GM23338 (cell line): ENCODE measurements at regions not wholly inside any gene's neighbourhood (a gene's known extent, or its start where the extent isn't known, plus 50 kb on each side); places are given as distances from the start of the nearest gene placed in this dataset.

ENCODE experiments used
- ATAC-seq: fragments of 200-7000 bp; cut with Tn5 transposase; 3 replicates; pipeline ENCODE4 v1.9.1; 2020
- DNase-seq: peaks from one replicate; pipeline ENCODE4 v3.0.0-alpha.2; 2015; ENCODE audit warnings: low spot score
- H2AFZ ChIP-seq: fragments of 200-600 bp; sonication (generic); 2 replicates; pipeline ENCODE4 v1.8.0; 2016; ENCODE audit warnings: antibody characterized with exemption, mild to moderate bottlenecking, moderate library complexity
- H3F3A ChIP-seq: fragments of 200-600 bp; sonication (generic); replicated peaks from 2 replicates; pipeline ENCODE4 v1.8.0; 2017; ENCODE audit warnings: antibody characterized with exemption, mixed run types, low read depth
- H3K27ac ChIP-seq: fragments of 200-600 bp; sonication (generic); 2 replicates; pipeline ENCODE4 v1.6.1; 2016; ENCODE audit warnings: low read depth
- H3K27me3 ChIP-seq: fragments of 200-600 bp; sonication (generic); 2 replicates; pipeline ENCODE4 v1.8.0; 2016; ENCODE audit warnings: mild to moderate bottlenecking, mixed run types, moderate library complexity; ENCODE audit not compliant: insufficient read depth
- H3K36me3 ChIP-seq: fragments of 200-600 bp; sonication (generic); 2 replicates; pipeline ENCODE4 v1.8.0; 2016; ENCODE audit warnings: mild to moderate bottlenecking; ENCODE audit not compliant: insufficient read depth
- H3K4me1 ChIP-seq: fragments of 200-600 bp; sonication (generic); 2 replicates; pipeline ENCODE4 v1.8.0; 2016; ENCODE audit warnings: mild to moderate bottlenecking, moderate library complexity; ENCODE audit not compliant: insufficient read depth
- H3K4me2 ChIP-seq: fragments of 200-600 bp; sonication (generic); 2 replicates; pipeline ENCODE4 v1.7.1; 2017; ENCODE audit warnings: mixed run types
- H3K4me3 ChIP-seq: fragments of 200-600 bp; sonication (generic); 2 replicates; pipeline ENCODE4 v1.6.1; 2016; ENCODE audit warnings: mixed run types
- H3K79me2 ChIP-seq: fragments of 200-600 bp; sonication (generic); replicated peaks from 2 replicates; pipeline ENCODE4 v1.8.0; 2017; ENCODE audit warnings: mild to moderate bottlenecking; ENCODE audit not compliant: insufficient read depth
- H3K9me2 ChIP-seq: fragments of 200-600 bp; sonication (generic); 2 replicates; pipeline ENCODE4 v1.8.0; 2017; ENCODE audit not compliant: insufficient read depth
- H4K20me1 ChIP-seq: fragments of 200-600 bp; sonication (generic); replicated peaks from 2 replicates; pipeline ENCODE4 v1.8.0; 2017; ENCODE audit warnings: mild to moderate bottlenecking; ENCODE audit not compliant: insufficient read depth
- H3K27ac Mint-ChIP-seq: 2 replicates; pipeline ENCODE4 v1.8.0; 2020; ENCODE audit warnings: inconsistent platforms, mild to moderate bottlenecking, moderate library complexity, mixed read lengths
- H3K27me3 Mint-ChIP-seq: 3 replicates; pipeline ENCODE4 v1.8.0; 2022; ENCODE audit warnings: low read depth, mild to moderate bottlenecking, moderate library complexity, mixed read lengths, inconsistent platforms; ENCODE audit not compliant: insufficient read depth, poor library complexity
- H3K36me3 Mint-ChIP-seq: 3 replicates; pipeline ENCODE4 v1.8.0; 2021; ENCODE audit warnings: low read depth, mild to moderate bottlenecking, inconsistent platforms, moderate library complexity, mixed read lengths
- H3K4me1 Mint-ChIP-seq: 3 replicates; pipeline ENCODE4 v1.8.0; 2020; ENCODE audit warnings: mild to moderate bottlenecking, inconsistent platforms, mixed read lengths
- H3K4me3 Mint-ChIP-seq: 3 replicates; pipeline ENCODE4 v1.8.0; 2021; ENCODE audit warnings: moderate library complexity, mild to moderate bottlenecking, inconsistent platforms, mixed read lengths
- H3K9me3 Mint-ChIP-seq: 3 replicates; pipeline ENCODE4 v1.8.0; 2020; ENCODE audit warnings: moderate library complexity, mild to moderate bottlenecking, inconsistent platforms, mixed read lengths
- CREB1 ChIP-seq: fragments of 250-450 bp; sonication (Bioruptor Pico); IDR thresholded peaks from 2 replicates; pipeline ENCODE4 v1.5.0; 2020; ENCODE audit warnings: low read depth, mild to moderate bottlenecking, moderate library complexity
- CTCF ChIP-seq, 2 experiments: fragments of 200-600 bp in 1 of 2; sonication (generic) in 1 of 2; conservative IDR thresholded peaks; 2 replicates each; pipeline versions ENCODE4 v1.5.1 to v1.6.1; 2016 to 2017; ENCODE audit warnings: antibody characterized with exemption in 2 of 2, low read depth in 2 of 2, mild to moderate bottlenecking in 2 of 2, moderate library complexity in 1 of 2
- ETS1 ChIP-seq: IDR thresholded peaks from 2 replicates; pipeline ENCODE4 v1.6.1; 2016; ENCODE audit warnings: antibody characterized with exemption
- EZH2 ChIP-seq: fragments of 200-600 bp; sonication (generic); IDR thresholded peaks from one replicate; pipeline ENCODE4 v1.8.0; 2017; ENCODE audit warnings: antibody characterized with exemption, mild to moderate bottlenecking, low read depth; ENCODE audit not compliant: unreplicated experiment
- EZH2phosphoT487 ChIP-seq: fragments of 200-600 bp; sonication (generic); IDR thresholded peaks from one replicate; pipeline ENCODE4 v1.8.1; 2018; ENCODE audit warnings: antibody characterized with exemption; ENCODE audit not compliant: unreplicated experiment
- JUNB ChIP-seq: IDR thresholded peaks from one replicate; pipeline ENCODE4 v1.6.1; 2016; ENCODE audit warnings: antibody characterized with exemption; ENCODE audit not compliant: unreplicated experiment
- REST ChIP-seq: IDR thresholded peaks from one replicate; pipeline ENCODE4 v1.6.1; 2018; ENCODE audit warnings: antibody characterized with exemption; ENCODE audit not compliant: unreplicated experiment
- STAT1 ChIP-seq: IDR thresholded peaks from one replicate; pipeline ENCODE4 v1.6.1; 2016; ENCODE audit warnings: antibody characterized with exemption; ENCODE audit not compliant: unreplicated experiment
- ZNF462 ChIP-seq: fragments of 250-450 bp; sonication (Bioruptor Pico); IDR thresholded peaks from 2 replicates; pipeline ENCODE4 v1.5.0; 2020; ENCODE audit warnings: mild to moderate bottlenecking, moderate library complexity

- no peak for TF ChIP-seq ZNF462
- no peak for TF ChIP-seq ETS1
- TF ChIP-seq EZH2phosphoT487: no peak
- no peak for TF ChIP-seq STAT1
- no peak for TF ChIP-seq EZH2
- no peak for TF ChIP-seq CREB1 (CRISPR knock-in tag)
Measured at GRCh38 chr7:83305027-83305426, 142.3 kb upstream of the PCLO start (continued).

GRCh38 chr7:83301416-83301815 lies 138.7 kb upstream of the PCLO start:
- DNase-seq (no peak), ATAC-seq (no peak)
- H2AFZ ChIP-seq: no peak overlapping the region
- H3K4me3 ChIP-seq: no peak overlapping the region
- Mint-ChIP-seq H3K9me3 (no peaks in the 10 kb centered on the region), H3K27me3 (no peaks in the 10 kb centered on the region), H3K4me1 (no peaks in the 10 kb centered on the region), H3K4me3 (no peak overlapping the region), H3K36me3 (no peaks in the 10 kb centered on the region), H3K27ac (no peak overlapping the region)
- H3K27ac ChIP-seq: no peak overlapping the region
- H3F3A ChIP-seq: no peaks in the 10 kb centered on the region
- H3K9me2 ChIP-seq: no peaks in the 10 kb centered on the region
- H3K79me2 ChIP-seq: no peaks in the 10 kb centered on the region
- no peak overlapping the region for H3K4me2 ChIP-seq
- H3K4me1 ChIP-seq: no peaks in the 10 kb centered on the region
- no peaks in the 10 kb centered on the region for H3K27me3 ChIP-seq
- no peaks in the 10 kb centered on the region for H4K20me1 ChIP-seq
- TF ChIP-seq CTCF (conservative IDR thresholded peaks at IDR 0.05; ENCODE audit: low read depth in 2 of 2) (no peak), EZH2 (no peak), JUNB (no peak), REST (no peak), CREB1 (CRISPR knock-in tag) (no peak), STAT1 (no peak)
- H3K36me3 ChIP-seq: no peaks in the 10 kb centered on the region
